GM23338 (cell line): ENCODE measurements at regions not wholly inside any gene's neighbourhood (a gene's known extent, or its start where the extent isn't known, plus 50 kb on each side); places are given as distances from the start of the nearest gene placed in this dataset.

ENCODE experiments used
- ATAC-seq: fragments of 200-7000 bp; cut with Tn5 transposase; 3 replicates; pipeline ENCODE4 v1.9.1; 2020
- DNase-seq: peaks from one replicate; pipeline ENCODE4 v3.0.0-alpha.2; 2015; ENCODE audit warnings: low spot score
- H2AFZ ChIP-seq: fragments of 200-600 bp; sonication (generic); 2 replicates; pipeline ENCODE4 v1.8.0; 2016; ENCODE audit warnings: antibody characterized with exemption, mild to moderate bottlenecking, moderate library complexity
- H3F3A ChIP-seq: fragments of 200-600 bp; sonication (generic); replicated peaks from 2 replicates; pipeline ENCODE4 v1.8.0; 2017; ENCODE audit warnings: antibody characterized with exemption, mixed run types, low read depth
- H3K27ac ChIP-seq: fragments of 200-600 bp; sonication (generic); 2 replicates; pipeline ENCODE4 v1.6.1; 2016; ENCODE audit warnings: low read depth
- H3K27me3 ChIP-seq: fragments of 200-600 bp; sonication (generic); 2 replicates; pipeline ENCODE4 v1.8.0; 2016; ENCODE audit warnings: mild to moderate bottlenecking, mixed run types, moderate library complexity; ENCODE audit not compliant: insufficient read depth
- H3K36me3 ChIP-seq: fragments of 200-600 bp; sonication (generic); 2 replicates; pipeline ENCODE4 v1.8.0; 2016; ENCODE audit warnings: mild to moderate bottlenecking; ENCODE audit not compliant: insufficient read depth
- H3K4me1 ChIP-seq: fragments of 200-600 bp; sonication (generic); 2 replicates; pipeline ENCODE4 v1.8.0; 2016; ENCODE audit warnings: mild to moderate bottlenecking, moderate library complexity; ENCODE audit not compliant: insufficient read depth
- H3K4me2 ChIP-seq: fragments of 200-600 bp; sonication (generic); 2 replicates; pipeline ENCODE4 v1.7.1; 2017; ENCODE audit warnings: mixed run types
- H3K4me3 ChIP-seq: fragments of 200-600 bp; sonication (generic); 2 replicates; pipeline ENCODE4 v1.6.1; 2016; ENCODE audit warnings: mixed run types
- H3K79me2 ChIP-seq: fragments of 200-600 bp; sonication (generic); replicated peaks from 2 replicates; pipeline ENCODE4 v1.8.0; 2017; ENCODE audit warnings: mild to moderate bottlenecking; ENCODE audit not compliant: insufficient read depth
- H3K9me2 ChIP-seq: fragments of 200-600 bp; sonication (generic); 2 replicates; pipeline ENCODE4 v1.8.0; 2017; ENCODE audit not compliant: insufficient read depth
- H4K20me1 ChIP-seq: fragments of 200-600 bp; sonication (generic); replicated peaks from 2 replicates; pipeline ENCODE4 v1.8.0; 2017; ENCODE audit warnings: mild to moderate bottlenecking; ENCODE audit not compliant: insufficient read depth
- H3K27ac Mint-ChIP-seq: 2 replicates; pipeline ENCODE4 v1.8.0; 2020; ENCODE audit warnings: inconsistent platforms, mild to moderate bottlenecking, moderate library complexity, mixed read lengths
- H3K27me3 Mint-ChIP-seq: 3 replicates; pipeline ENCODE4 v1.8.0; 2022; ENCODE audit warnings: low read depth, mild to moderate bottlenecking, moderate library complexity, mixed read lengths, inconsistent platforms; ENCODE audit not compliant: insufficient read depth, poor library complexity
- H3K36me3 Mint-ChIP-seq: 3 replicates; pipeline ENCODE4 v1.8.0; 2021; ENCODE audit warnings: low read depth, mild to moderate bottlenecking, inconsistent platforms, moderate library complexity, mixed read lengths
- H3K4me1 Mint-ChIP-seq: 3 replicates; pipeline ENCODE4 v1.8.0; 2020; ENCODE audit warnings: mild to moderate bottlenecking, inconsistent platforms, mixed read lengths
- H3K4me3 Mint-ChIP-seq: 3 replicates; pipeline ENCODE4 v1.8.0; 2021; ENCODE audit warnings: moderate library complexity, mild to moderate bottlenecking, inconsistent platforms, mixed read lengths
- H3K9me3 Mint-ChIP-seq: 3 replicates; pipeline ENCODE4 v1.8.0; 2020; ENCODE audit warnings: moderate library complexity, mild to moderate bottlenecking, inconsistent platforms, mixed read lengths
- CREB1 ChIP-seq: fragments of 250-450 bp; sonication (Bioruptor Pico); IDR thresholded peaks from 2 replicates; pipeline ENCODE4 v1.5.0; 2020; ENCODE audit warnings: low read depth, mild to moderate bottlenecking, moderate library complexity
- EZH2 ChIP-seq: fragments of 200-600 bp; sonication (generic); IDR thresholded peaks from one replicate; pipeline ENCODE4 v1.8.0; 2017; ENCODE audit warnings: antibody characterized with exemption, mild to moderate bottlenecking, low read depth; ENCODE audit not compliant: unreplicated experiment
- EZH2phosphoT487 ChIP-seq: fragments of 200-600 bp; sonication (generic); IDR thresholded peaks from one replicate; pipeline ENCODE4 v1.8.1; 2018; ENCODE audit warnings: antibody characterized with exemption; ENCODE audit not compliant: unreplicated experiment
- JUNB ChIP-seq: IDR thresholded peaks from one replicate; pipeline ENCODE4 v1.6.1; 2016; ENCODE audit warnings: antibody characterized with exemption; ENCODE audit not compliant: unreplicated experiment
- NANOG ChIP-seq: IDR thresholded peaks from 2 replicates; pipeline ENCODE4 v1.6.1; 2016; ENCODE audit warnings: antibody characterized with exemption, borderline replicate concordance
- POLR2AphosphoS5 ChIP-seq: IDR thresholded peaks from 2 replicates; pipeline ENCODE4 v1.6.1; 2016; ENCODE audit warnings: antibody characterized with exemption, low read depth
- STAT1 ChIP-seq: IDR thresholded peaks from one replicate; pipeline ENCODE4 v1.6.1; 2016; ENCODE audit warnings: antibody characterized with exemption; ENCODE audit not compliant: unreplicated experiment
- ZNF114 ChIP-seq: fragments of 250-450 bp; sonication (Bioruptor Pico); IDR thresholded peaks from 2 replicates; pipeline ENCODE4 v1.5.0; 2020; ENCODE audit warnings: mild to moderate bottlenecking, moderate library complexity
- ZNF331 ChIP-seq: fragments of 250-450 bp; sonication (Bioruptor Pico); IDR thresholded peaks from 2 replicates; pipeline ENCODE4 v1.5.0; 2020; ENCODE audit warnings: low read depth, mild to moderate bottlenecking, moderate library complexity
- TF ChIP-seq, protein P1 (sequence below): fragments of 250-450 bp; sonication (Bioruptor Pico); IDR thresholded peaks from 2 replicates; pipeline ENCODE4 v1.5.0; 2020; ENCODE audit warnings: mild to moderate bottlenecking, moderate library complexity
- TF ChIP-seq, protein P2 (sequence below), 2 experiments: fragments of 200-600 bp in 1 of 2; sonication (generic) in 1 of 2; conservative IDR thresholded peaks; 2 replicates each; pipeline versions ENCODE4 v1.5.1 to v1.6.1; 2016 to 2017; ENCODE audit warnings: antibody characterized with exemption in 2 of 2, low read depth in 2 of 2, mild to moderate bottlenecking in 2 of 2, moderate library complexity in 1 of 2
- TF ChIP-seq, protein P3 (sequence below): IDR thresholded peaks from 2 replicates; pipeline ENCODE4 v1.6.1; 2016; ENCODE audit warnings: antibody characterized with exemption
- TF ChIP-seq, protein P4 (sequence below): IDR thresholded peaks from one replicate; pipeline ENCODE4 v1.6.1; 2018; ENCODE audit warnings: antibody characterized with exemption; ENCODE audit not compliant: unreplicated experiment

DNA sequence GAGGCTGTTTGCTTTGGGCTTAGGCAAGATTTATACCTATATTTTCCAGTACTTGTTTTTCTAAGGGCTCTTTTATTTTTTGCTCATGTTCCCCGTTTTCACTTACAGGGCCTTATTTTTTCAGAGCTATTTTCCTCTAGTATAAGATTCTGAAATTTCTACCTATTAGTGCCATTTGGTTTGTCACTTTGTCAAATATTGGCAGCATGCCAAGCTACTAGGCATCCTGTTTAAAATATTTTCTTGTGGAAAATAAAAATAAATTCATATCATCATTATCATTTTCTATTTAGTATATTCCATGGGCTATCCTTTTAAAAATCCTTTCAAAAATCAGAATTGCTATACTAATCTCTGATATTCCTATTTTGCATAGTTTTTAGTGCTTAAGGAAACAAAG, 64.8 kb upstream of the CHST9 start:
- no peak for DNase-seq
- no peaks in the 10 kb centered on the region for H3K36me3 Mint-ChIP-seq
- TF ChIP-seq, protein P1, sequence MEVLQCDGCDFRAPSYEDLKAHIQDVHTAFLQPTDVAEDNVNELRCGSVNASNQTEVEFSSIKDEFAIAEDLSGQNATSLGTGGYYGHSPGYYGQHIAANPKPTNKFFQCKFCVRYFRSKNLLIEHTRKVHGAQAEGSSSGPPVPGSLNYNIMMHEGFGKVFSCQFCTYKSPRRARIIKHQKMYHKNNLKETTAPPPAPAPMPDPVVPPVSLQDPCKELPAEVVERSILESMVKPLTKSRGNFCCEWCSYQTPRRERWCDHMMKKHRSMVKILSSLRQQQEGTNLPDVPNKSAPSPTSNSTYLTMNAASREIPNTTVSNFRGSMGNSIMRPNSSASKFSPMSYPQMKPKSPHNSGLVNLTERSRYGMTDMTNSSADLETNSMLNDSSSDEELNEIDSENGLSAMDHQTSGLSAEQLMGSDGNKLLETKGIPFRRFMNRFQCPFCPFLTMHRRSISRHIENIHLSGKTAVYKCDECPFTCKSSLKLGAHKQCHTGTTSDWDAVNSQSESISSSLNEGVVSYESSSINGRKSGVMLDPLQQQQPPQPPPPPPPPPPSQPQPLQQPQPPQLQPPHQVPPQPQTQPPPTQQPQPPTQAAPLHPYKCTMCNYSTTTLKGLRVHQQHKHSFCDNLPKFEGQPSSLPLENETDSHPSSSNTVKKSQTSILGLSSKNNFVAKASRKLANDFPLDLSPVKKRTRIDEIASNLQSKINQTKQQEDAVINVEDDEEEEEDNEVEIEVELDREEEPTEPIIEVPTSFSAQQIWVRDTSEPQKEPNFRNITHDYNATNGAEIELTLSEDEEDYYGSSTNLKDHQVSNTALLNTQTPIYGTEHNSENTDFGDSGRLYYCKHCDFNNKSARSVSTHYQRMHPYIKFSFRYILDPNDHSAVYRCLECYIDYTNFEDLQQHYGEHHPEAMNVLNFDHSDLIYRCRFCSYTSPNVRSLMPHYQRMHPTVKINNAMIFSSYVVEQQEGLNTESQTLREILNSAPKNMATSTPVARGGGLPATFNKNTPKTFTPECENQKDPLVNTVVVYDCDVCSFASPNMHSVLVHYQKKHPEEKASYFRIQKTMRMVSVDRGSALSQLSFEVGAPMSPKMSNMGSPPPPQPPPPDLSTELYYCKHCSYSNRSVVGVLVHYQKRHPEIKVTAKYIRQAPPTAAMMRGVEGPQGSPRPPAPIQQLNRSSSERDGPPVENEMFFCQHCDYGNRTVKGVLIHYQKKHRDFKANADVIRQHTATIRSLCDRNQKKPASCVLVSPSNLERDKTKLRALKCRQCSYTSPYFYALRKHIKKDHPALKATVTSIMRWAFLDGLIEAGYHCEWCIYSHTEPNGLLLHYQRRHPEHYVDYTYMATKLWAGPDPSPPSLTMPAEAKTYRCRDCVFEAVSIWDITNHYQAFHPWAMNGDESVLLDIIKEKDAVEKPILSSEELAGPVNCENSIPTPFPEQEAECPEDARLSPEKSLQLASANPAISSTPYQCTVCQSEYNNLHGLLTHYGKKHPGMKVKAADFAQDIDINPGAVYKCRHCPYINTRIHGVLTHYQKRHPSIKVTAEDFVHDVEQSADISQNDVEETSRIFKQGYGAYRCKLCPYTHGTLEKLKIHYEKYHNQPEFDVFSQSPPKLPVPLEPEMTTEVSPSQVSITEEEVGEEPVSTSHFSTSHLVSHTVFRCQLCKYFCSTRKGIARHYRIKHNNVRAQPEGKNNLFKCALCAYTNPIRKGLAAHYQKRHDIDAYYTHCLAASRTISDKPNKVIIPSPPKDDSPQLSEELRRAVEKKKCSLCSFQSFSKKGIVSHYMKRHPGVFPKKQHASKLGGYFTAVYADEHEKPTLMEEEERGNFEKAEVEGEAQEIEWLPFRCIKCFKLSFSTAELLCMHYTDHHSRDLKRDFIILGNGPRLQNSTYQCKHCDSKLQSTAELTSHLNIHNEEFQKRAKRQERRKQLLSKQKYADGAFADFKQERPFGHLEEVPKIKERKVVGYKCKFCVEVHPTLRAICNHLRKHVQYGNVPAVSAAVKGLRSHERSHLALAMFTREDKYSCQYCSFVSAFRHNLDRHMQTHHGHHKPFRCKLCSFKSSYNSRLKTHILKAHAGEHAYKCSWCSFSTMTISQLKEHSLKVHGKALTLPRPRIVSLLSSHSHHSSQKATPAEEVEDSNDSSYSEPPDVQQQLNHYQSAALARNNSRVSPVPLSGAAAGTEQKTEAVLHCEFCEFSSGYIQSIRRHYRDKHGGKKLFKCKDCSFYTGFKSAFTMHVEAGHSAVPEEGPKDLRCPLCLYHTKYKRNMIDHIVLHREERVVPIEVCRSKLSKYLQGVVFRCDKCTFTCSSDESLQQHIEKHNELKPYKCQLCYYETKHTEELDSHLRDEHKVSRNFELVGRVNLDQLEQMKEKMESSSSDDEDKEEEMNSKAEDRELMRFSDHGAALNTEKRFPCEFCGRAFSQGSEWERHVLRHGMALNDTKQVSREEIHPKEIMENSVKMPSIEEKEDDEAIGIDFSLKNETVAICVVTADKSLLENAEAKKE (CRISPR knock-in tag) = no peak
- TF ChIP-seq JUNB (no peak), CREB1 (no peak), POLR2AphosphoS5 (no peak), STAT1 (no peak), EZH2 (no peak), EZH2phosphoT487 (no peak), ZNF331 (CRISPR knock-in tag) (no peak), ZNF114 (CRISPR knock-in tag) (no peak), NANOG (no peak)
- TF ChIP-seq, protein P2, sequence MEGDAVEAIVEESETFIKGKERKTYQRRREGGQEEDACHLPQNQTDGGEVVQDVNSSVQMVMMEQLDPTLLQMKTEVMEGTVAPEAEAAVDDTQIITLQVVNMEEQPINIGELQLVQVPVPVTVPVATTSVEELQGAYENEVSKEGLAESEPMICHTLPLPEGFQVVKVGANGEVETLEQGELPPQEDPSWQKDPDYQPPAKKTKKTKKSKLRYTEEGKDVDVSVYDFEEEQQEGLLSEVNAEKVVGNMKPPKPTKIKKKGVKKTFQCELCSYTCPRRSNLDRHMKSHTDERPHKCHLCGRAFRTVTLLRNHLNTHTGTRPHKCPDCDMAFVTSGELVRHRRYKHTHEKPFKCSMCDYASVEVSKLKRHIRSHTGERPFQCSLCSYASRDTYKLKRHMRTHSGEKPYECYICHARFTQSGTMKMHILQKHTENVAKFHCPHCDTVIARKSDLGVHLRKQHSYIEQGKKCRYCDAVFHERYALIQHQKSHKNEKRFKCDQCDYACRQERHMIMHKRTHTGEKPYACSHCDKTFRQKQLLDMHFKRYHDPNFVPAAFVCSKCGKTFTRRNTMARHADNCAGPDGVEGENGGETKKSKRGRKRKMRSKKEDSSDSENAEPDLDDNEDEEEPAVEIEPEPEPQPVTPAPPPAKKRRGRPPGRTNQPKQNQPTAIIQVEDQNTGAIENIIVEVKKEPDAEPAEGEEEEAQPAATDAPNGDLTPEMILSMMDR (conservative IDR thresholded peaks at IDR 0.05; ENCODE audit: low read depth in 2 of 2) = no peak
- TF ChIP-seq, protein P3, sequence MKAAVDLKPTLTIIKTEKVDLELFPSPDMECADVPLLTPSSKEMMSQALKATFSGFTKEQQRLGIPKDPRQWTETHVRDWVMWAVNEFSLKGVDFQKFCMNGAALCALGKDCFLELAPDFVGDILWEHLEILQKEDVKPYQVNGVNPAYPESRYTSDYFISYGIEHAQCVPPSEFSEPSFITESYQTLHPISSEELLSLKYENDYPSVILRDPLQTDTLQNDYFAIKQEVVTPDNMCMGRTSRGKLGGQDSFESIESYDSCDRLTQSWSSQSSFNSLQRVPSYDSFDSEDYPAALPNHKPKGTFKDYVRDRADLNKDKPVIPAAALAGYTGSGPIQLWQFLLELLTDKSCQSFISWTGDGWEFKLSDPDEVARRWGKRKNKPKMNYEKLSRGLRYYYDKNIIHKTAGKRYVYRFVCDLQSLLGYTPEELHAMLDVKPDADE = no peak
- TF ChIP-seq, protein P4, sequence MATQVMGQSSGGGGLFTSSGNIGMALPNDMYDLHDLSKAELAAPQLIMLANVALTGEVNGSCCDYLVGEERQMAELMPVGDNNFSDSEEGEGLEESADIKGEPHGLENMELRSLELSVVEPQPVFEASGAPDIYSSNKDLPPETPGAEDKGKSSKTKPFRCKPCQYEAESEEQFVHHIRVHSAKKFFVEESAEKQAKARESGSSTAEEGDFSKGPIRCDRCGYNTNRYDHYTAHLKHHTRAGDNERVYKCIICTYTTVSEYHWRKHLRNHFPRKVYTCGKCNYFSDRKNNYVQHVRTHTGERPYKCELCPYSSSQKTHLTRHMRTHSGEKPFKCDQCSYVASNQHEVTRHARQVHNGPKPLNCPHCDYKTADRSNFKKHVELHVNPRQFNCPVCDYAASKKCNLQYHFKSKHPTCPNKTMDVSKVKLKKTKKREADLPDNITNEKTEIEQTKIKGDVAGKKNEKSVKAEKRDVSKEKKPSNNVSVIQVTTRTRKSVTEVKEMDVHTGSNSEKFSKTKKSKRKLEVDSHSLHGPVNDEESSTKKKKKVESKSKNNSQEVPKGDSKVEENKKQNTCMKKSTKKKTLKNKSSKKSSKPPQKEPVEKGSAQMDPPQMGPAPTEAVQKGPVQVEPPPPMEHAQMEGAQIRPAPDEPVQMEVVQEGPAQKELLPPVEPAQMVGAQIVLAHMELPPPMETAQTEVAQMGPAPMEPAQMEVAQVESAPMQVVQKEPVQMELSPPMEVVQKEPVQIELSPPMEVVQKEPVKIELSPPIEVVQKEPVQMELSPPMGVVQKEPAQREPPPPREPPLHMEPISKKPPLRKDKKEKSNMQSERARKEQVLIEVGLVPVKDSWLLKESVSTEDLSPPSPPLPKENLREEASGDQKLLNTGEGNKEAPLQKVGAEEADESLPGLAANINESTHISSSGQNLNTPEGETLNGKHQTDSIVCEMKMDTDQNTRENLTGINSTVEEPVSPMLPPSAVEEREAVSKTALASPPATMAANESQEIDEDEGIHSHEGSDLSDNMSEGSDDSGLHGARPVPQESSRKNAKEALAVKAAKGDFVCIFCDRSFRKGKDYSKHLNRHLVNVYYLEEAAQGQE = no peak

More for the DNA sequence above, 64.8 kb upstream of the CHST9 start:
- H3K9me2 ChIP-seq = no peaks in the 10 kb centered on the region
- H3K27ac ChIP-seq = no peak overlapping the region
- no peaks in the 10 kb centered on the region for H4K20me1 ChIP-seq
- H3K4me1 ChIP-seq = peaks cover 9% of the 10 kb centered on the region
- no peaks in the 10 kb centered on the region for H3K27me3 ChIP-seq
- H3K27ac Mint-ChIP-seq = no peak overlapping the region
- H3F3A ChIP-seq = no peaks in the 10 kb centered on the region
- H3K27me3 Mint-ChIP-seq = no peaks in the 10 kb centered on the region
- H3K4me3 Mint-ChIP-seq = no peak overlapping the region
- no peaks in the 10 kb centered on the region for H3K79me2 ChIP-seq
- H3K4me1 Mint-ChIP-seq = no peaks in the 10 kb centered on the region
- H3K9me3 Mint-ChIP-seq = no peaks in the 10 kb centered on the region
- H3K36me3 ChIP-seq = no peaks in the 10 kb centered on the region
- no peak overlapping the region for H3K4me2 ChIP-seq
- no peak overlapping the region for H2AFZ ChIP-seq
- H3K4me3 ChIP-seq = no peak overlapping the region
- no peak for ATAC-seq
